Cardiac septum (tissue), 1 donor: ENCODE measurements at regions not wholly inside any gene's neighbourhood (a gene's known extent, or its start where the extent isn't known, plus 50 kb on each side); places are given as distances from the start of the nearest gene placed in this dataset.
"Not testable (repeated sequence)": the region's sequence is repeated elsewhere in the genome, so short reads cannot be mapped to it uniquely, and the experiment has no call there.

Experiments
- DNase-seq: peaks from one replicate; pipeline ENCODE4 v3.0.0-alpha.2; 2020; ENCODE audit warnings: low spot score
- intact Hi-C: fragments of 100-400 bp; cut with DNase I; formaldehyde crosslinking; loops from one replicate; pipeline ENCODE4 v1.14.0; 2022
- donor health status: DM: no; HTN: no; CAD: no.

DNA sequence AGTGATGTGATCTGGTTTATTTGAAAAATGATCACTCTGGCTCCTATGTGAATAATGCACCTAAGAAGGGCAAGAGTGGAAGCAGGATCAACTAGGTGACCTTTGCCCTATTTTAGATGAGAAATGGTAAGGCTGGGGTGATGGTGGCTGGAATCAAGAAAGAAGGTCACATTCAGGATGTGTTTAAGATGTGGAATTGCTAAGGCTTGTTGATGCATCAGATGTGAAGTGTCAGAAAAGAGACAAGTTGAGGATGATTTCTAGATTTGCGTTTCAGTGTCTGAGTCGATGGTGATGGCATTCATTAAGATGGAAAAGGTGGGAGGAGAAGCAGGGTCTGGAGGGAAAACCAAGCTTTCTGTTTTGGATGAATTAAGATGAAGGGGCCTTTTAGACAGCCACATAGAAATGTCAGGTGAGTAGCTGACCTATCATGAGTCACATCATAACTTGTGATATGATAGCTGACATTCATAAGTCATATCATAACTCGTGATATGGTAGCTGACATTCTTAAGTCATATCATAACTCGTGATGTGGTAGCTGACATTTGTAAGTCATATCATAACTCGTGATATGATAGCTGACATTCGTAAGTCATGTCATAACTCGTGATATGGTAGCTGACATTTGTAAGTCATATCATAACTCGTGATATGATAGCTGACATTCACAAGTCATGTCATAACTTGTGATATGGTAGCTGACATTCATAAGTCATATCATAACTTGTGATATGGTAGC is 101.2 kb upstream of the SEC11C start:
- DNase-seq, result no peak
- intact Hi-C loops, result no loop called here

DNA sequence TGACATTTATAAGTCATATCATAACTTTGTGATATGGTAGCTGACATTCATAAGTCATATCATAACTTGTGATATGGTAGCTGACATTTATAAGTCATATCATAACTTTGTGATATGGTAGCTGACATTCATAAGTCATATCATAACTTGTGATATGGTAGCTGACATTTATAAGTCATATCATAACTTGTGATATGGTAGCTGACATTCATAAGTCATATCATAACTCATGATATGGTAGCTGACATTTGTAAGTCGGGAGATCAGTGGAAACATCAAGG is 100.7 kb upstream of the SEC11C start:
- intact Hi-C loops, DNase-seq: not testable (repeated sequence)

DNA sequence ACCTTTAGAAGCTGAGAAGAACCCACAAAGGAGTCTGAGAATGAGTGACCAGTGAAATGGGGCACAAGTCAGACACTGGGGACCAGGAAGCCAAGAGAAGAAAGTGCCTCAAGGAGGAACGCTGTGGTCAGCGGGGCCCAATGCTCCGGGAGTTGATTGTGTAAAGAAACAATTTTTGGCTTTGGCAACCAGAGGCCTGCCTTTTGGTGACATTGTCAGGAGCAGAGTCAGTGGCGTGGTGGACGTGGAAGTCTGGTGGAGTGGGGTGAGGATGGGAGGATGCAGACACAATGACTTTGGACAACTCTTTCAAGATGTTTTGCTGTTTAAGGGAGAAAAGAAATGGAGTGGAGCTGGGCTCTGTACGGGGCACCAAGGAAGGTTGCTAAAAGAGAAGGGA is 100.2 kb upstream of the SEC11C start:
- DNase-seq, result peak; percentile 50
- intact Hi-C loops, result no loop called here

DNA sequence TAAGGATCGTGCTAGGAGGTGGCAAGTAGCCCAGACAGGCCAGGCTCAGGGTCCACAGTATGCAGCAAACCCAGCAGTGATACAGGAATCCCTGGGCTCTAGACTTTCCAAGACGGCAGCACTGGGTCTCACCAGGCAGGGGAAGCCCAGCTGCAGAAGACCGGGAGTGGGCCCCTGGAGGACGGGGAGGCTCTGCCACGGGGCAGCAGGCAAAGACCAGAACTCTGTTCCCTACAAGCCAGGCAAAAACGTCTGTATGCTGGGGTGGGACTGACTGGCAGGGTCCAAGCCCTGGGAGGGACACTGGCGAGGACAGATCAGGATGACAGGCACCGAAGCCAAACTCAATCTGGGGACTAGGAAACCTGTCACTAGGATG is 98.9 kb upstream of the SEC11C start:
- intact Hi-C loops, result no loop called here
- DNase-seq, result peak; percentile 55

DNA sequence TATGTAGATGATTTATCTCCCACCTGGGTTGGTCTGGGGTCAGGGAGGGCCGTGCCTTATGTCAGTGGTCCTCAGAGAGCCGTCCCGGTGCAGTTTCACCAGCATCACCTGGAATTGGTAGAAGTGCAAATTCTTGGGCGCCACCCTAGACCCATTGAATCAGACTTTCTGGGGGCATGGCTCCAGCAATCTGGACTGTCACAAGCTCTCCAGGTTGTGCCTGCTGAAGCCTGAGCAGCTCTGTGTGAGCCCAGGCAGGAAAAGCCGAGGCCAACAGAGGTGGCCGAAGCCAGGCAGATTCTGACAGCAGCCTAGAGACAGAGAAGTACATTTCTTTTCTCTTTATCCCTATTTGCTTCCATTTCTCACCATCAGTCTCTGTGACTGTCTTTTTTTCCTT is 98.4 kb upstream of the SEC11C start:
- no peak for DNase-seq
- intact Hi-C loops, result no loop called here

DNA sequence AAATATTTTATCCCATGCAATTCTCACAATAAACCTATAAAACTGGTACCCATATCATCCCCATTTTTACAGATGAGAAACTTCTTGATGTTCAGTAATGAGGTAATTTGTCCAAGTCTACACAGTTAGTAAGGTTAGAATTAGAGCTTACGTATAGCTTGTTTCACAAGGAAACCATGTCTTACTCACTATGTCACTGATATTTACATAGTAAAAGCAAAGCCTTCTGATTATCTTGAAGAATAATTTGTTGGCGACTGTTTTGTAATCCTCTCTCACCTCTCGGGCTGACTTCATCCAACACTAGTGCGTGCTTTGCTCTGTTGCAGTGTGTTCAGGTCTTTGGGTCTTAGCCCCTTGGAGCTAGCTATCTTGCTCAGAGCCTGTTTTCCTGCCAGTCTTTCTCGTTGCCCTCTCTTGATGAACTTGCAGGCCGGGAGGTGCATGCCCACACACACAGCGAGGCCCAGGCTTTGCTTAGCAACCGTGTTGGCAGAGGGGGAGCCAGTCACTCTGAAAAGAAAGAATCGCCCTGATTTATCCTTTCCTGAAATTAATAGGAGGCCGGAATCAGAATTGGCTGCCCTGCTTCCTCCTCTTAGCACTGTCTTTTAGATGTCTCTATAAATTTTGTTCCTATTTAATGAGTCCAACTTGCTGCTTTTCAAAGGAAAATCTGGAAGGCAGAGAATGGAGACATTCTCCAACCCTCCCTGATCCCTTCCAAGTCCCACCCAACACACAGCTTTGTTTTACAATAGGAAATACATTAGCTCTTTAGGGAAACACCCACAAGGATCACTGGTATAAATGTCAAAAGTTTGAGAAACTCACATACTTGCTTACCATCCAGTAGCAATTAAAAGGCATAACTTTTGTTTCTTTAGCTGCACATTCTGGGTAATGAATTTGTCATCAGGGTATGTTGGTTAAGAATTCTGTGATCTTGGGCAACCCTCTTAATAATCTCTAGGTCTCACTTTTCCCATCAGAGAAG is 97.6 kb upstream of the SEC11C start:
- DNase-seq, result peak; percentile 60
- intact Hi-C loops, result no loop called here

DNA sequence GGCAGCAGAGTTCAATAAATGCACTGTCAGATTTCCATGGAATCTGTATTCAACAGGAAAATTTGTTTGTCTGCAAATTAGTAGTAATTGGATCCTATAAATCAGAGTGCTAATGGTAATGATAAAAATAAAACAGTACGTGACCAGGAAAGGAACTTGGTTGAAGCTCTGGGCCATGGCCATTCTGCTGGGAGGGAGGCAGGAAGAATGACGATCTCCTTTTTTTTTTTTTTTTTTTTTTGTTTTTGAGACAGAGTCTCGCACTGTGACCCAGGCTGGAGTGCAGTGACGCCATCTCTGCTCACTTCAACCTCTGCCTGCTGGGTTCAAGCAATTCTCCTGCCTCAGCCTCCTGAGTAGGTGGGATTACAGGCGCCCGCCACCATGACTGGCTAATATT is 94.8 kb upstream of the SEC11C start:
- intact Hi-C loops, result no loop called here
- DNase-seq, result no peak

DNA sequence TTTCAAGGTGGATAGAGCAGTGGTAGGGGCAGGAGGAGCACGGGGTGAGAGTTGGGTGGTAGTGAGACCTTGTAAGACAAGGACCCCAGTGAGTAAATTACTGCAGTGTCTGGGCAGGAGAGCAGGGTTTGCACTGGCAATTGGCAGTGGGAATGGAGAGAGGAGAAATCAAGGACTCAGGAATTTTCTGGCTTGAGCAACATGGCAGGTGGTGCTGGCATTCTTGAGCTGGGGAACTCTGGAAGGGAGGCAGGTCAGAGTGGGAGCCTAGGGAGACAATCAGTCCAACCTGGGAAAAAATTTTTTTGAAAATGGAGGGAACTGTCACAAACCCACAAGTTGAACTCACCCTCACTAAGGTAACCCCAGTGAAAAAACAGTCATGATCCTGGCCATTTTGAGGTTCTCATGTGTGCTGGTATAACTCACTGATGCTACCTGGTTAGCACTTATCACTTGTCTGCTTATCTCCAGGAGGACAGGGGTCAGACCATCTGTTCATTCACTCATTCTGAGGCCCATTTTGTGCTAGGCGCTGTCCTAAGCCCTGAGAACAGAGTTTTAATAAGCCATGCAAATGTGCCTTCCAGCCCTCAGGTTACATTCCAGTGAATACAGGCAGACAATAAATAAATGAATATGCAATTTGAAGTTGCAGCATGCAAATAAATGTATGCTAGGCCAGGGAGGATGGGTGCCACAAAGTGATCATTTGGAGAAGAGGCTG is 92.2 kb upstream of the SEC11C start:
- DNase-seq, result no peak
- intact Hi-C loops, result no loop called here

DNA sequence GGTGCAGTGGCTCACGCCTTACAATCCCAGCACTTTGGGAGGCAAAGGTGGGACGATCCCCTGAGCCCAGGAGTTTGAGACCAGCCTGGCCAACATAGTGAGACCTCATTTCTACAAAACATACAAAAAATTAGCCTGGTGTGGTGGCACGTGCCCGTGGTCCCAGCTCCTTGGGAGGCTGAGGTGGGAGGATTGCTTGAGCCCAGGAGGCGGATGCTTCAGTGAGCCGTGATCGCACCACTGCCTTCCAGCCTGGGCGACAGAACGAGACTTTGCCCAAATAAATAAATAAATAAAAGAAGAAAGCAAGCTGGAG is 91.7 kb upstream of the SEC11C start:
- intact Hi-C loops, result no loop called here

DNA sequence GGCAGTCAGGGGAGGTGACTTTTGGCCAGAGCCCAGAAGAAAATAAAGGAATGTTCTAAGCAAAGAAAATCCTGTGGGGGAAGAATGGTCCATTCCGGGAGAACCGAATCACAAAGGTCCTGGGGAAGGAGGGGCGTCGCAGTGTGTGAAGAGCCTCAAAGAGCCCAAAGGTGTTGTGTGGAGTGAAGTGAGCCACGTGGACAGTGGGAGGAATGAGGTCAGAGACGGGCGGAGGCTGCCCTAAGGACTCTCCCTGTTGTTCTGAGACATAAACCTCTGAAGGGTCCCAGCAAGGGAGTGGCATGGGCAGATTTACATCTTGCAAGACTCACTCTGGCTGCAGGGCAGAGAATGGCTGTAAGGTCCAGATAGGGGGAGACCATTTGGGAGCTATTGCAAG is 91.3 kb upstream of the SEC11C start:
- intact Hi-C loops, result no loop called here
- DNase-seq, result peak; percentile 63

More for the DNA sequence above, 91.7 kb upstream of the SEC11C start:
- DNase-seq, result peak; percentile 50

DNA sequence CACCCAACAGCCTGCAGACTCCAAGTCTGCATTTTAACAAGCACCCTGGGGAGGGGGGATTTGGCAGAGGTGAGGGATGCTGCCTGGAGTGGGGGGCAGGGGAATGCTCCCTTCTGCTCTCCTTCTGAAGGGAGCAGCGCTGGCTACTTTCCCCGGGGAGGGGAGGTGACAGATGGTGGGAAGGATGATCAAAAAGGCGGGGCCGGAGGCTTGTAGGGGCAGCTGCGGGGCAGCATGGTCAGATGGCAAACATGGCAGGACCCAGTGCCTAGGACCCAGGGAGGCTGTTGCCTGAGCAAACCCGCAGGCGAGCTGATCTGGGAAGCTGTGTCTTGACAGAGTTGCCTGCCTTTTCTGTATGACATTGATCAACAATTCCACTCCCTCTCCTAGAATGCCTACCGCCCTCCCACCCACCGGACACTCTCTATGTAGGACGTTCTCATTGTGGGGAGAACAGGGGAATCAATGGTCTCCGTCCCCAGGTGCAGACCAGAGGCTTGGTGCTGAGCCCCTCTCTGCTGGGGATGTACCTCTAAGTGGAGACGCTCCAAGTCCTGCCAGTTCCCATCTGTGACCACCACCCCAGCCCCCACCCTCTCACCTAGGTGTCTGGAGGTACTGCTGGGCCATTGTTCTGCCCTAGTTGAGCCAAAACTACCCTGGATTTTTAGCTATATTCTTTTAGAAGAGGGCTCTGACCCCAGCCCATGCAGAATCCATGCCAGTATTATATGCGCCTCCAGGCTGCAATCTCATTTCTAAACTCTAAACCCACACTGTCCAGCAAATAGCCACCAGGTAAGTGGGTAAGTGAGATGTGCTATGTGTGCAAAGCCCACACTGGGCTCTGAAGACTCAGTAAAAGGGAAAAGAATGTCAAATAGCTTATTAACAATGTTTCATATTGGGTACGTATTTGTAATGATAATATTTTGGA is 89.7 kb upstream of the SEC11C start:
- intact Hi-C loops, result no loop called here
- peak; percentile 49 for DNase-seq

DNA sequence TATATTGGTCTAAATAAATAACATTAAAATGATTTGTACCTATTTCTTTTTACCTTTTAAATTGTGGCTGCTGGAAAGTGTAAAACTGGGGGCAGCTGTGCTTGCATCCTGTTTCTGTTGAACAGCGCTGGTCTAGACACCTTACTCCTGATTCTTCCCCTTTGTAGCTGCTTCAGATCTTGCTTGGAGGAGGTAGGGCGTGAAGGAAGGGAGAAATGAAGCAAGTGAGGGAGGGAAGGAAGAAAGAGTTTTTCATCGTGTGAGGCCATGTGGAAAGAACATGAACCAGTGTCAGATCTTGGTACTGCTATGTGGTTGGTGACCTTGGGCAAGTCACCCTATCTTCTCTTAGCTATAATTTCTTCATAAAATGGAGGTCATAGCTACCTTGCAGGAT is 89.0 kb upstream of the SEC11C start:
- intact Hi-C loops, result no loop called here
- DNase-seq, result no peak

DNA sequence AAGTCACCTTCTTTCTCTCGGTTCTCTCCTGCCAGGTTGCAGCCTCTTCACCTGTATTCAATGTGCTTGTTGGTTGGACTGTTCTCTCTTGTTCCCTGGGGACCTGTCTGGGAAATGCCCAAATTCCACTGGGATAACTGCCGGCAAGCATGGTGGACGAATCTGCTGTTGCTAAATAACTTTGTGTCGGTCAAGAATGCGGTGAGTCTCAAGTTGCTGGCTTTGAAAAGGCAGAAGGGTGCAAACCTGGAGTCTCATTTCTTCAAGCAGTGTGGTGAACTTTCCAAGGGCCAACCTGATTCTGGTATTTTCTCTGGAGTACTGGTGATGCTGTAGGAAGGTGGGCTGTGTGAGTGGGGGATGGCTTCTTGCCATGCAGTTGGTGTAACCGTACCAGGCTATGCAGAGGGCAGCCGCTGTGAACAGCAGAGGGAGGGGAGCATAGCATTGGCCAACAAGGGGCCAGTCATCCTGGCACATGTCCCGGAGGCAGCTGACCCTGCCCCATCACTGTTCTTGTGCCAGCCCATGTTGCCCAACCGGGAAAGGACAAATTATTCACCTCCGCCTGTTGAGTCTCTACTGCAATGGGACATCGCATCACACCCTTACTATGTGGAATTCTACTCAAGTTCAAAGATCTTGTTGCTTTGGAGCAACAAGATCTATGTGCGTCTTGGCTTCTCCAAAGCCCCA is 88.1 kb upstream of the SEC11C start:
- DNase-seq, result no peak
- intact Hi-C loops, result no loop called here

DNA sequence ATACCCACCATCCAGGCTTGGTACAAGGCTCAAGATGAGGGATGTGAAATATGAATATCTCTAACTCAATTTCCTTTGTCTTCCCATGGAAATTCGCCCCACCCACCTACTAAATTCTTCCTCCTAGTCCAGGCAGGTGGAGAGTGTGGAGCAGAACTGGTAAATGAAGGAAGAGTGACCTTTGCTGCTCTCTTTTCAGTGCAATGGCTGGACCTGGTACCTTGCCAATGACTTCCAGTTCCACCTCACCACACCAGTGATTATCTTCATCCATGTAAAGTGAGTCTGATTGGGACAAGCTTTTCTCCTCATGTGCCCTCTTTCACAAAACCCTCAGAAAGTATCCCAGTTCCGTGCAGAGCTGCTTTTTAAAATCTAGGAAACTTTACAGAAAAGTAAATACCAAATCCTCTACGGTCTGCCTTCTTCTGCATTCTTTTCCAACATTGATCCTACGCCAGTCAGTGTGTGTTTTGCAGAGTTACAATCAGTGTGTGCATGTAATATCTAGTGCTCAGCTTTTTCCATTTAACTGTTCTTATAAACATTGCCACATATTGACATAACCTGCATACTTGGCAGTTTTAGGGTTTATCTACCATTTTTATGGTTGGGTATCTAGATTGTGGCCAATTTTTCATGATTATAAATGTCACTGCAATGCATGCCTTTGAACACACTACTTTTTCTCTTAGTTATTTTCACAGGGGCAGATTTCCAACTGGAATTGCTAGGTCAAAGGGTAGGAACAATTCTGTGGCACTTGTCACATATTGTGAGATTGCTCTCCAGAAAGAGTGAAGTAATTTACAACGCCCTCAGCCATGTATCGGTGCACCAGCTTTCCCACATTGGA is 86.5 kb upstream of the SEC11C start:
- intact Hi-C loops, result no loop called here
- no peak for DNase-seq

DNA sequence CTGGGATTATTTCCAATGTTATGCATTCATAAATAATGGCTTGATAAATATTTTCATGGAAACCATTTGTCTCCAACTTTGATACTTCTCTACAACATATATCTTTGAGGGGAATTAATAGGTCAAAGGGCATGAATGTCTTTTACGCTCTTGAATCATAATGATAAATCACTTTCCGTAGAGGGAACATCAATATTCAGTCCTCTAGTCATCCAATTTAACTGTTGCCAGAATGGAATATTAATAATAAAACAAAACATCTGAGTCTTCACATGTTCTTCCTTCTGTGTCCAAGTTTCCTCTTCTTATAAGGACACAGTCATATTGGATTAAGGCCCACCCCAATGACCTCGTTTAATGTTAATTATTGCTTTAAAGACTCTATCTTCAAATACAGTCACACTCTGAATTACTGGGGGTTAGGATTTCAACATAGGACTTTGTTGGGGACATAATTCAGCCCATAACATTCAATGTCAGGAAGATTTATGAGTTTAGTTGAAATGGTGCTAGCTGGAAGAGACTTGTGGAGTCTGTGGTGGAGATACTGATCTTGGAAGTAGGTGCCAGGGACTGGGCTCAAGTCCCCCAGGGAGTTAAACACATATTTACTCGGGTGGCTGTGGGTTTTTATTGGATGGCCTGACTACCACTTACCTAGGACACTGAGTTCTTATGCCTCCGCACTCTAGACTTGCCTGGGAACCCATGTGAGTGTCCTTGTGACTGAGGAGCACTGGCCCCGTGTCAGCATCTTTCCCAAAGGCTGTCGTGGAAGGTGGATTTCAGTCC is 85.0 kb upstream of the SEC11C start:
- intact Hi-C loops, result loop anchor here (5.0 kb wide), 2 partner anchors 62 to 187 kb away; no protein-coding TSS in a partner anchor
- DNase-seq, result no peak

DNA sequence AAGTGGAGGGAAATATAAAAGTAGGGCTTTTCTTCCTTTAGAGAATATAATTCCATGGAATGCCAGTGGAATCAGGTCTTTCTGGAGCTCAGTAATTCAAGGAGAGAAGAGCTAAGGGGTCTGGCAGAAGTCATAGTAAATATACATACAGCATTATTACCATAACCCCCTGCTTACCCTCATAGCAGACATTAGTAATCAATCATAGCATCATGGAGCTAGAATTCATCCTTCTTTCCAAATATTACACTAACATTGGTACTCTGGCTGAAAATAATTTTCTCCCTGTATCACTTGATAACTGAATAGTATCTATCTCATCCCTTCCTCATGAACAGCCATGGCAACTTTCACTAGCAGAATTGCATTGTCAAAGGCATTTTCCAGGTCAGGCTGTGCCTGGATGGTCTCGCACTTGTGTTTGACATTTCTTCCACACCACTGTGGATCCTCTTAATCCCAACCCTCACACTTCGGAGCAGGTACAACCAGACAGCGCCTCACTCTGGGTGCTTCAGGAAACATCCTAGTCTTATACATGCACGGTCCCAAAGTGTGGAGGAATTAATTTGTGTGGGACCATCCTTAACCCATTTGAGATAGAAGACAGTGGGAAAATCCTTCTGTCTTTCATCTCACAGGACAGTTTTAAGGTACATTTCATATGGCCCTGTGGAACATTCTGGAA is 84.2 kb upstream of the SEC11C start:
- no peak for DNase-seq
- intact Hi-C loops, result loop anchor here (5.0 kb wide), 2 partner anchors 63 to 188 kb away; no protein-coding TSS in a partner anchor
